HG02884 (cell line): ENCODE measurements at regions not wholly inside any gene's neighbourhood (a gene's known extent, or its start where the extent isn't known, plus 50 kb on each side); places are given as distances from the start of the nearest gene placed in this dataset.

Experiments
- ATAC-seq: cut with Tn5 transposase; IDR thresholded peaks from one replicate; pipeline ENCODE4 v1.9.1; 2021; ENCODE audit warnings: mild to moderate bottlenecking, moderate library complexity; ENCODE audit not compliant: unreplicated experiment

DNA sequence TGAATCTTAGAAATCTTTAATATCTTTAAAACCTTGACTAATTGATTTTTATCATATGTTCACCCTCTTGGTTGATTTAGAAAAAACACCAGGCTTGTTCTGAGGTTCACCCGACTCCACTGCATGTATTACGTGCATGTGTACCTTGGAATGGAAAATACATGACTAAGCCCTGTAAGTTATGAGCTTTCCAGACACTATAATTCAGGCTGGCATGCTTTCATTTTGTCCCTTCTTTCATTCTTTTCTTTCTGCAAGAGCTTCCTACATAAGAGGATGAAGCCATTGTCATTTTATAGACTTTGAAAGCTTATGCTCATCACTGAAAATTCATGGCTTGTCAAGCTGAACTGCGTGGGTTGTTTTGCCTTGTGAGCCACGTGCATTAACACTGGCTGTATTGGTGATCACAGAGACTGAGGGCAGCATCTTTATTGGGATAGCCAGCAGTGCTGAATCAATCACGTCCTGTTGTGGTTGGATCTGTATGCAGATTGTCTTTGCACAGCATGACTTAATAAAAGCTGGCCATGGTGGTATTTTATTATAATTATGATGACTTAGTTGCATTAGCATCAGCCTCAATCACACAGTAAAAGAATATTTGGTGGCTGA lies 141.9 kb downstream of the SLIT2 start:
- no peak for ATAC-seq

DNA sequence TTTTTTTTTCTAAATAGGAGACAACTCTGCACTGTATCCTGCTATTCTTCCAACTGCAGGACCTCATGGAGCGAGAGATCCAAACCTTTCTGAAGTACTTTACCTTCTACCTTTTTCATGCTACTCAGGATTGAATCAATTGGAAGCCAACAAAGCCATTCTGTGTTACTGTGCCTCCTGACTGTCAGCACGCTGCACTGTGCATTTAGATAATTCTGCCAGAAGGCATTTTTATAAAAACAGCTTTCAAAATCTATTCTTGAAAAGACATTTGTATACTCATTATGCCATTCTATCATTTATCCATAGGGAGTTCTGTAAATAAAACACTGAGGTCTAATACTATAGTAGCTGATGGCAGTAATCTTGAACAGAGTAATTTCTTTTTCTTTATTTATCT lies 142.8 kb downstream of the SLIT2 start:
- no peak for ATAC-seq

DNA sequence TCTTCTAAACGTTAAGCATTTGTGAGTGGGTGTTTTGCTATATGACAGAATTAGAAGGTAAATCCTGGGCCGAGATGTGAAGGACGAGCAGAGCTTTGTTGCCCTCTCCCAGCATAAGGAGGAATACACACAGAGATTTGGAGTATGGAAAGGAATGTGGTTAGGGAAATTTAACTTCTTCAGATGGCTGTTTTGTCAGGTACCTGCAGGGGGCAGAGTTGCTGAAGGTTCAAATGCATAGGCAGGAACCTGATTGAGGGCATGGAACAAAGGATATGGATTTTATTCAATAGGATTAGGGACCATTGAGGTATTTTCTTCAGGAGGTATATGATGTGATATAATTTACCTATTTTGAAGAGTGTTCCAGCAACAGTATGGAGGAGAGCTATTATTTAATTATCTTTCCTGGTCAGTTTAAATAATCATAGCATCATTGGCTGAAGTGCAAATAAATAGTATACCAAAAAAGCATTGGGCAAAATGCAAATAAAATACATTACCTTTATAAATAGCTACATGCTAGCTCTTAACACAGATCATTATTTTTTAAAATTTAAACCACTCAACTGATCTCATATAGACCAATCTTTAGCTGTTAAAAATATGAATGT lies 143.6 kb downstream of the SLIT2 start:
- peak; percentile 70 for ATAC-seq

DNA sequence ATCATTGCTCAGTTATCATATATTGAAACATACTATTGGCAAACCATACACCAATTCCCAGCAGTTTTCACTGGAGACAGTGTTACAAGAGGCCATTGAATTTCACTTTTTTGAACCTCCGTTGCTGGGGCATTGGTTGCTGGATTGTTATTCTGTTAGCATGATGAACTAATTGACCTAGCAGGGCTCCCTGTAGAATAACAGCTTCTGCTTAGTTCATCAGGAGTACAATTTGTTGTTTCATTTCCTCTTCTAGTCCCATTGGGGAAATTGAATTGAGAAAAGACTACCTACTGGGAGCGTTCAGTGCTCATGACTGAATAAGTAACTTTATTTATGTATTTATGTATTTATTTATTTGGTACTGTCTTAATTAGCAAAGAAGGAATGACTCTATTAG lies 151.6 kb downstream of the SLIT2 start:
- ATAC-seq, result peak; percentile 64

DNA sequence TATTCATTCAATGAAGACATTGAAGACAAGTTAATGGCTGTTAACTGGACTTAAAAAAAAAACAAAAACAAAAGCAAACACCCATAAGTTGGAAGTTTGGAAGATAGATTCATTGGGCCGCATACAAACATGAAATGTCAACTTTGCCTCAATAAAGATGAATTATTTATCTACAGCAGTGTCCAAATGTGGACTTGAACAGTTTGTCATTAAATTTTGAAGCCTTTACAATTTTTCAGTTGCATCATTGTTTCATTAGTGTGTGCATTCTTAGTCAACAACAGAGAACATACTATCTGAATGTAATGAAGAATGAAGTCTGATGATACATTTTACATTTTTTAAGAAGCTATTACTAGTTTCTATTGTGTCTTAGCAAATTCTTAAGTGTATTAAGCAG lies 152.1 kb downstream of the SLIT2 start:
- ATAC-seq, result no peak

DNA sequence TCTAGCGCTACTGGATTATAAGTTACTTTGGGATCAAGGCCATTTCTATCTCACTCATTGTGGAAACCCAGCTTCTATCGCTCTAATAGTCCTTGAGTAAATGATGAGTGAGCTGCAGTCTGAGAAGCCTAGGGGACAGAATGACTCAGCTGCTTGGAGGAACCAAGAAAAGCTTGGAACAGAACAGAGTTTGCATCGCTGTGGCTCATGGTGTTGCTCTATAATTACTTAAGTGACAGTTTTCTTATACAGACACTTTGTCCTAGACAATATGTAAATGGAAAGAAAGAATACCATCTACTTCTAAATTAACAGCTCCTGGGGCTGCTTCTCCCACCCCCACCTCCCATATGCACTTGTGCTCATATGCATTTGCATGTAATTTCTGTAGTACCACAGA lies 156.9 kb downstream of the SLIT2 start:
- no peak for ATAC-seq

DNA sequence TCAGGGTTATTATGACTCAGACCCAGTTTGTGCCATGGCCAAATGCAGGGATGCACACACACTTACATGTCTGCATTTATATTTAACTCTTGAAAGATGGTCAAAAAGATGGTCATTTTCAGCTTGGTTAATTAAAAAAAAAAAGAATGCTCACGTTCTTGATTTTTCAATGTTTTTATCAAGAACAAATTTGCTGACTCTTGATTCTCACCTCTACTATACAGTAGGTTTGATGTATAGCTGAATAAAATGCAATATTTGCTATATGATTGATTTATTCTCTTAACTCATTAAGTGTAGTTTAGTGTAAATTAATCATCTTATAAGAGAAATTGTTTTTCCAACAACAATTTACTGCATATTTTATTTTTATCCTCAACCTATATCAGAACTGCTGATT lies 160.4 kb downstream of the SLIT2 start:
- no peak for ATAC-seq

DNA sequence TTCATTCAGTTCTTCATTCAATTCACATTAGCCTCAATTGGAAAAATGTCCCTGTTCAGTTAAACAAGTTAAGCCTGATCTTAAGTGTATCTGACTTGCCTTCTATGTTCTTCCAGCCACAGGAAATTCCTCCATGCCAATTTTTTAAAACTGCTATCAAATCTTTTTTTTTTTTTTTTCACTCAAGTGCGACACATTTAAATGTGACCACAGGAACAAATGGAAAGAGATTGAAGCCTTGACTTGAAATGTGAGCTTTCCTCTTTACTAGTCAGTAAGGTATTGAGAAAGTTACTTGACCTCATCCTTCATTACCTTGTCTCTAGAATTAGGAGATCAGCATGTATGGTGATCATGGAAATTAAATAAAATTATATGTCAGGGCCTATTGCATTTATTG lies 165.1 kb downstream of the SLIT2 start:
- ATAC-seq, result no peak

DNA sequence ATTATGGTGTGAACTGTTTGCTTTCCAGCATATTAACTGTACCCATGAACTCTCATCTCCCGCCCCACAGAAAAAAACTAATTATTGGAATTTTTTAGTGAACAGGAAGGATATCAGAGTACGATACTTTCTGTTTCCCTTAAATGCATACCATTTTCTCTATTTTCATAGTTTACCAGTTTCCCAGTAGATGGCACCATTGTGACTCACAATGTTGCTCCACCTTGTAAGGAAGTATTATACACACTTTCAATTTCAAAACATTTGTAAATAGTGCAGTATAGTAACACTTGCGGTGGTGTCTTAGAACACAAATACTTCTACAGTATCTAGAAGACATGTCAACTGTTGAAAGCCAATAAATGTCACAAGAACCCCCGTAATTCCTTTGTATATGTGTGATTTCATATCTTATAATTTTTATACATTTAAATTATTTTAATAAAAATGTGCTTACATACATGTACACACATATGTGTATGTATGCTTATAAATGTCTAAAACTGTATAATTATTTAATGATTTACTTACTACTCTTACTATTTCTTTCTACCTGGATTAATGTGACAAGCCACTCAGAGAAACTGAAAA lies 167.3 kb downstream of the SLIT2 start:
- ATAC-seq, result peak; percentile 96

DNA sequence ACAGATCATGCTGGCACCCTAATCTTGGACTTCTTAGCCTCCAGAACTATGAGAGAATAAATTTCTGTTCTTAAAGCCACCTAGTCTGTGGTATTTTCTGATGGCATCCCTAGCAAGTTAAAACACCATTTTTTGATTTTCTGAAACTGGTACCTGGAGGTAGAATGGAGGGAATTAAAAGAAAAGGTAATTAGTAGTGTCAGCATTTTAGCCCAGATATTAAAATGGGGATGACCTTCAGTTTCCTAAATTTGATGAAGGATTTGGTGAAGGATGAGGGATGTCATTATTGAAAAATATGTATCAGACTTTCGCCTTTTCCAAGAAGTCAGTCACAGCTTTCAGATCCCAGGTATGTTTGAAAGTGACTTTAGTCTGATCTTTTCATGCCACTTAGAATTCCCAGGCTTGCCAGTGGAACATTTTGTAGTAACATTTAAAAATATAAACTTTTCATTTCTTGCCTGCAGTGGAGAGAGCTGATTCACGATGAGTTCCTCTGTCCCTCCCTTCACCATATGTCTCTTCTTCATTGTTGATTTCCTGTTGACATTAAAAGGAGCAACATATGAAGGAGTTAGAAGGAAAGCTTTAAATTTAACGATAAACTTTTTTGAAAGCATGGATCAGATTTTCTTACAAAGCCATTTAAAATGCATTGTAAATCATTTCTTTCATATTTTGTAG lies 169.4 kb downstream of the SLIT2 start:
- ATAC-seq, result no peak

DNA sequence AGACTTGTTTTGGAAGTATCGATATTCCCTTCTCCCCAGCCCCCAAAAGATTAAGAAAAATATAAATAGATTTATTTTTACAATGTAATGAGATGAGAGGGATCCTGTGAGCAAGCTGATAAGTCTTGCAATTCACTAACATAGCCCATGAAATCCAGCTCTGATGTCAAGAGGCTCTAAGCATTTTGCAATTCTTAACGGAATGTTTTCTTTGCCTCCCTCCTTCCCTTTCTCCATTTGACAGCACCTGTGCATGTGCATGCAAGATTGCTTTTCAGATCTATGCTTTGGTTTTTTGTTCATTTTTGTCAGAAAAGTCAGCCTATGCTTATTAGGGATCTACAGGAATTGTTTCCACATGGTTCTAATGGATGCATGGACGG lies 169.9 kb downstream of the SLIT2 start:
- ATAC-seq, result no peak

DNA sequence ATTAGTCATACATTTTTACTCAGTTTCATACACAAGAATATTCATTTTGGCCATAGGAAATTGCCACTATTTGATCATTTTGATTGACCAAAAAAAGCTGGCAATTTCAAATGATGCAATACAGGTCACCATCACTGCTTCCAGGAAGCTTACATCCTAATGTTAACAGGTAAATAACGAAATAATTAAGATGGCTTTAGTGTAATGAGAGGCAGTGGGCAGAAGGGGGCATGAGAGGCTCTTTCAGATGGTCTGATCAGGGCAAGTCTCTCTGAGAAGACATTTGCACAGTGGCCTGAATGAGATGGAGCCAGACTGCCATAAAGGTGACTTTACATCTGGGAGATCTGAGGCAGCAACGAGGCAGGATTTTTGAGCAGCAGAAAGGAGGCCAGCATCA lies 170.7 kb downstream of the SLIT2 start:
- peak; percentile 73 for ATAC-seq

DNA sequence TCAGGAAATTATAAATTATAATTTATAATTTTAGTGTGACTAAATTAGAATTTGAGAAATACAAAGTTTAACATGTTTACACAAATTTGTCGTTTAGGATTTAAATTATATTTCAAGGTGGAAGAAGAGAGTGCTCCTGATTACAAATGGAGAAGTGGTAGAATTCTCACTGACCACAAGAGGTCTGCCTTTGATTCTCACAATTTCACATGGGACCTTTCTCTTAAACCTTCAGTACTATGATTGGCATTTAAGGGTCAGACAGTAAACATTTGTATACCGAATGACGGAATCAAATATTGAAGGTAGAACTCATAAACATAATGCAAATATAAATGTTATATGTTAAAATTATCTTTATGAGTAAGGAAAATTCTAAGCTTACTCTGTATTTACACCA lies 171.7 kb downstream of the SLIT2 start:
- ATAC-seq, result no peak

DNA sequence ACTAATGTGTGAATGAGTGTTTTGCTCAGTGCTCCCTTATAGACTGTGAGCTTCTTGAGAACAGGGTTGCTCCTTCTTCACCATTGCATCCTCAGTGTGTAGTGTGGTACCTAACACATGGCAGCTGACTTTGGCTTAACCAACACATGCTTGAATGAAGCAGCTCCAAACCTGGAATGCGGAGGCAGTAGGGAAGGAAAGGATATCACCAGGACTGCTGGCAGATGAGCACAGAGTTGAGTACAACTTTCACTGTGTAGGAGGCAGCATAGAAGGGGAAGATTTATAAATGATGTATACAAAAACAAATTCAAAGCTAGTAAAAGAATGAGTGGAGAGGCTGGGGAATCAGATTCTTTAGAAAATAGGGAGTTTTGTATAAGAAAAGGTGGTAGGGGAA lies 174.3 kb downstream of the SLIT2 start:
- ATAC-seq, result no peak

DNA sequence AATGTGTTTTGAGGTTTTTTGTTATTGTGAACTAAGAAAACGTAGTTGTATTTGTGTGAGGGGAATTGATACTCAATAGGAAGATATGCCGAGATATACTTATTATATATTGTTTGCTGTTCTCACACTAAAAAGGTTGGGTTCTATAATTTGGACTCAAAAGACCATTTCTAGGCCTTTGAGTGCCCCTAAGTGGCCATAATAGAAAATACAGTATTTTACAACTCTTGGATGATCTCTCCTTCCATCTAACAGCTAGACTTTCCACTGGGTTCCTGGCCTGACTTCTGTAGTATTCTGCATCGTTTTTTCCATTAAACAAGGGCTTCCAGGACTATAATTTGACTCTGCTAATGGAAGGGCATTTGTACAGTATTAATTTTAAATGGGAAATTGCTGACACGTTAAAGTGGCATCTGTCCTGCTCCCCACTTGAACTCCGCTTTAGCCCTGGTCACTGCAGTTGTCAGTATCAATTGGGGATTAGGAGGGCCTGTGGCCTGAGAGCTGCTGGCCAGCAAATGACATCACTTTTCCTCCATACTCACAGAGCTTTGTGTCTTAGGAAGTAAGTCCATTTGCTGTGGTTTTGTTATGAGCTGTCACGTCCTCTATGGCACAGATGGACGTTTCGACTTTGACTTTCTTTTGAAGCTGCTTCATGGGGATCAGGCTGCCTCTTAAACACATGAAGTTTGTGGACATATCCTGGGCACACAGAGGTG lies 176.9 kb downstream of the SLIT2 start:
- no peak for ATAC-seq

DNA sequence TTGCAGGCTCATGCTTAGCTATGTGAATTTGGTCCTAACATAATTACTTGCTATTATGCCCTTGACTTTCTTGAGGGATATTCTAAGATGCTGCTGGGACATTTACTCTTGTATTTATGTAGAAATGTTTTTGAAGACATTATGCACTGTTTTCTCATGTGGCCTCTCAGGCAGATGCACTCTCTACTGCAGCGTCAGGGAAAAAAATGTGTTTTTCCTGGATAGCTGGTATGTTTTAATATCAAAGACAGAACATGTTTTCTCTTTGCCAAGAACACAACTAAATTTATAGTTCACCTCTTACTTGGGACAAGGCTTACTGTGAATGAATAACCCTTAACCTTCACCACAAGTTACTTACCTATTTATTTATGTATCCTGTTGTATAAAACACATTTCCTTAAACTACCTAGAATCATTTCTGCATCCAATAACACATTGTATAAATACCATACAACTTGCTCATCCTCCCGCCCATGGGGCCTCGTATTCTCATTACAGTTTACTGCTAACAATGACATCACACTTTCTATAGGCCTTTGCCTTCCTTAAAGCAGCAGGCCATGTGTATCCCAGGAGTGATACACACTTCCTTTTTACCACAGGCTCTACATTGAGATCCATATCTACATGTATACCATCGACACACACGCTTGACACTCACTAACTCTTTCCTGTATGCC lies 178.7 kb downstream of the SLIT2 start:
- ATAC-seq, result no peak

DNA sequence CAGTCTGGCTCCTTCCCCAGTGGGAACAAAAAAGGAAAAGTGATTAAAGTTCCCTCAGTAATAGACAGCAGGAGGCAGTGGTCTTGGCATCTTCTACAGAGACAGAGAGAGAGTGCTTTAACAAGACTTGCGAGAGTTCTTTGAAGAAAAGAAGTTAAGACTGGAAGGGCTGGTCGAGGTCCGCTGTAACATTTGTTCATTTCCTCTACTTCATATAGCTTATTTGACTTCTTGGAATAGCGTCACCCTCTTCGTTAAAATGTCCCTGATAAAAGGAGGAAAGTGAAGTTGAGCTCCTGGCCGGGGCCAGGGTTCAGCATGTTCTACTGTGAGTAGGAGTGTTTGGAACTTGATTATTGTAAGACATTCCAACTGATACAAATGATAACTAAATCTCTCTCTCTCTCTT lies 179.8 kb downstream of the SLIT2 start:
- no peak for ATAC-seq

DNA sequence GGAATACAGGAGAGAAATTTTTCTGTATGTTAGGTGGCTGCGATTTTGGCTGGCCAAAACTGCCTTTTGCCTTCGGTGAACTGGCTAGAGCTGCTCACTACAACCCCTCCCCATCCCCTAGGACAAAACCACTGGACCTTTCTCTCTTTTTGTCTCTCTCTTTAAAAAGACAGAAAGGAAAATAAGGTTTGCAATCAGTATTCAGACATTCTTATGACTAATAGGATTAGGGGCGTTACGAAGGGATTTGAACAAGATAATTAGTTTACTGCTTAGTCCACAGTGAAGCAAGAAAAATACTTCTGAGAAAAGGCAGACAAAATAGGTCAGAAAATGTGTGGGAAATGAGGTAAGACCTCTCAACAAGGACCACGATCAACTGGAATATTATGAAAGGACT lies 180.4 kb downstream of the SLIT2 start:
- no peak for ATAC-seq

DNA sequence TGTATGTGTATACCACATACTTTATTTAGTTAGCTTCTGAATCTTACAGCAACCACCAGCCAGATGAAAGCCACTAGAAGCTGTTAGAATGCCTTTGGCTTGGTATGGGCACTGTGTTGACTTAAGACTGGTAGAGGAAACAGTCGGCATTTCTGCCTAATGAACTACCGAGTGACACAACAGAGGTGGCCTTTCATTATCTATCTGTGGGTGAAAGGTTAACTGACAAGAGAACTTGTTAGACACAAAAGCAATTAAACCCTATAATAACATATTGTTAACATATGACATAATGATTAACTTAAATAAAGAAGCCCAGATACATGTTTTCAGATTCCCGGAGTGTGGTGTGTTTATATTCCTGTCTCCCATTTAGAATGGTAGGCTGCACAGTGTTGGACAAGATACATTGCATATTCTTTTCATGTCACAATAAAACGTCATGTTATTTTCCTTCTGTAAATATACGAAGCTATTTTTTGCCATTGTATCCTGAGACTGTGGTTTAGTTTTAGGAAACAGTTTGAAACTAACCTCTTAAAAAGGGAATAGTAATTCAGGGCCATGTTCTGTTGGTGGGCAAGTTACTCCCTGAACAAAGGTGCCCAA lies 181.5 kb downstream of the SLIT2 start:
- no peak for ATAC-seq

DNA sequence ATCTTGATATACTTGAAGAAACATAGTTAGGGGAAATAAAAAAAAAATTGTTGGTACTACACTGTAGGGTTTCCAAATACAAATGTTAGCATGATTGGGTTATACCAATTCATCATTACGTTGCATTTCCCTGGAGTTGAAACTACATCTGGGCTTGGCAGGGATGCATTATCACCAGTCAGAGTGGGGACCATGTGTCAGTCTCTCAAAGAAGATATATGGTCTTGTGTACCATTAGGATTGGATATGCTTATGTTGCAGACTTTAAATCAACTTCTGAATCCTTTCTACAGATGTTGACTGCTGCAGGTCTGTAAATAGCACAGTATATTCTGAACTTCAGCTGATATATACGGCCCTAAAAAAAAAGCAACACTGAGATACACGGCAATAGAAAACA lies 188.5 kb downstream of the SLIT2 start:
- no peak for ATAC-seq
